ENCODE measurements at regions not wholly inside any gene's neighbourhood (a gene's known extent, or its start where the extent isn't known, plus 50 kb on each side); places are given as distances from the start of the nearest gene placed in this dataset.

DNA sequence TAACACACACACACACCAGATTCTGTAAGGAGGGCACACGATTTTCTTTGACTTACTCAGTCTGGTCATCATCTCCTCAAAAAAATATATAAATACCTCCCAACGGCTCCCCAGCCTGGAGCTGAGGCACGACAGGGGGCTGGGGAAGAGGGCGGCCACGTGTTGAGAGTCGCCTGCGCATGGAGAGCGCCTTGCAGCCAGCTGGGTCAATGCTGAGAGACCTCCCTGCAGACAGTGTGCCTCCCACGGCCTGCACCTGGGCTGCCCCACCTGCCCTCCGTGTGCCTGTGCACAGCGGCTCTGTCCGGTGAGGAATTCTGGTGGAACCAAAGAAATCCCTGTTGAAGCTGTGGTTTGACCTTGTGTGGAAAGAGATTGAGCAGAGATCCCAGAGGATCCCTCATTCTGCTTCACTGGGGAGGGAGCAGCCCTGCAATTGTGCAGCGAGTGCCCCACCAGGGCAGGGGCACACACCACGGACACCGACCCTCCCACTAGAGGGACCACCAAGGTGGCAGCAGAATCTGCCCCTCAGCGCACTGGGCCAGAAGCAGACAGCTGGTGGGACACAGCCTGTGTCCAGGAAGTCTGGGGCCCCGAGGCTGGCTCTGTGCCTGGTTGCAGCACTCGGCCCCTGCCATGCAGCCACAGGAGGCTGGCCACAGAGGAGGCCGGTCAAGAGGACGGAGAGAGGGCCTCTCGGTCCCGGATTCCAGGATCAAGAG, 150.5 kb upstream of the PPP2R2D start:
- TF ChIP-seq CTCF (IDR thresholded peaks at IDR 0.05; ENCODE audit: low read depth, low read length, poor library complexity, severe bottlenecking): no peak
- TF ChIP-seq EZH2phosphoT487 (IDR thresholded peaks at IDR 0.05; ENCODE audit: borderline replicate concordance, low read length): no peak

Measured in DOHH2 (cell line).